ENCODE measurements at regions not wholly inside any gene's neighbourhood (a gene's known extent, or its start where the extent isn't known, plus 50 kb on each side); places are given as distances from the start of the nearest gene placed in this dataset.

DNA sequence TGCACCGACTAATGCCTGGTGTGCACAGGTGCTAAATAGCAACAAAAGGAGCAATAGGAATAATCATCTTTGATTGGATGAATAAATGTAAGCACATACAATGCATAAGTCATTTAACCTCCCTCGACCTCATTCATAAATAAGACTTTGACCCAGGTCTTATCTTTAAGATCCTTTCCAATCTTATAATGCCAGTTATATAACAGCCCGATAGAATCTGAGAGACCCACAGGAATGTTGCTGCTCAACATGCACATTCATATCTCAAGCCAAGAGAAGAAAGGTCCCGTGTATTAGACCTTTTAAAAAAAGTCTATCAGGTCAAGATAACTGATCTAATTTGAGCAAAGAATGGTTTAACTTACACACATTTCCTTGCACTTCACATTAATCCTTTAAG, 146.8 kb upstream of the SOX9 start:
- TF ChIP-seq, protein P1, sequence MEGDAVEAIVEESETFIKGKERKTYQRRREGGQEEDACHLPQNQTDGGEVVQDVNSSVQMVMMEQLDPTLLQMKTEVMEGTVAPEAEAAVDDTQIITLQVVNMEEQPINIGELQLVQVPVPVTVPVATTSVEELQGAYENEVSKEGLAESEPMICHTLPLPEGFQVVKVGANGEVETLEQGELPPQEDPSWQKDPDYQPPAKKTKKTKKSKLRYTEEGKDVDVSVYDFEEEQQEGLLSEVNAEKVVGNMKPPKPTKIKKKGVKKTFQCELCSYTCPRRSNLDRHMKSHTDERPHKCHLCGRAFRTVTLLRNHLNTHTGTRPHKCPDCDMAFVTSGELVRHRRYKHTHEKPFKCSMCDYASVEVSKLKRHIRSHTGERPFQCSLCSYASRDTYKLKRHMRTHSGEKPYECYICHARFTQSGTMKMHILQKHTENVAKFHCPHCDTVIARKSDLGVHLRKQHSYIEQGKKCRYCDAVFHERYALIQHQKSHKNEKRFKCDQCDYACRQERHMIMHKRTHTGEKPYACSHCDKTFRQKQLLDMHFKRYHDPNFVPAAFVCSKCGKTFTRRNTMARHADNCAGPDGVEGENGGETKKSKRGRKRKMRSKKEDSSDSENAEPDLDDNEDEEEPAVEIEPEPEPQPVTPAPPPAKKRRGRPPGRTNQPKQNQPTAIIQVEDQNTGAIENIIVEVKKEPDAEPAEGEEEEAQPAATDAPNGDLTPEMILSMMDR (IDR thresholded peaks at IDR 0.05; ENCODE audit: extremely low read depth in 1 of 2, insufficient read depth in 1 of 2, low read depth in 1 of 2, low read length in 2 of 2), result no peak
- TF ChIP-seq POLR2A (IDR thresholded peaks at IDR 0.05; ENCODE audit: low read depth, low read length) (no peak), POLR2AphosphoS5 (IDR thresholded peaks at IDR 0.05; ENCODE audit: insufficient read depth, low read depth, low read length) (no peak), JUN (IDR thresholded peaks at IDR 0.05; ENCODE audit: borderline replicate concordance, insufficient read depth, insufficient read length, low read depth) (no peak), FOS (IDR thresholded peaks at IDR 0.05; ENCODE audit: borderline replicate concordance, insufficient read depth, low read length) (no peak), MYC (IDR thresholded peaks at IDR 0.05; ENCODE audit: low read depth, low read length) (no peak)
- TF ChIP-seq, protein P2, sequence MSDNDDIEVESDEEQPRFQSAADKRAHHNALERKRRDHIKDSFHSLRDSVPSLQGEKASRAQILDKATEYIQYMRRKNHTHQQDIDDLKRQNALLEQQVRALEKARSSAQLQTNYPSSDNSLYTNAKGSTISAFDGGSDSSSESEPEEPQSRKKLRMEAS (IDR thresholded peaks at IDR 0.05; ENCODE audit: insufficient read depth, insufficient read length), result no peak

All from endothelial cell of umbilical vein (primary cell).